Retina (tissue), 1 donor: ENCODE measurements at regions not wholly inside any gene's neighbourhood (a gene's known extent, or its start where the extent isn't known, plus 50 kb on each side); places are given as distances from the start of the nearest gene placed in this dataset.
A peak's percentile ranks its signal among the peaks of the same experiment; 100 is the strongest.
"Not testable (repeated sequence)": the region's sequence is repeated elsewhere in the genome, so short reads cannot be mapped to it uniquely, and the experiment has no call there.

Experiments used
- DNase-seq: peaks from one replicate; pipeline ENCODE4 v3.0.0-alpha.2; 2016

- DNase-seq = no peak
Measured at GRCh38 chr2:78750219-78750618, 275.3 kb upstream of the REG3G start.

DNA sequence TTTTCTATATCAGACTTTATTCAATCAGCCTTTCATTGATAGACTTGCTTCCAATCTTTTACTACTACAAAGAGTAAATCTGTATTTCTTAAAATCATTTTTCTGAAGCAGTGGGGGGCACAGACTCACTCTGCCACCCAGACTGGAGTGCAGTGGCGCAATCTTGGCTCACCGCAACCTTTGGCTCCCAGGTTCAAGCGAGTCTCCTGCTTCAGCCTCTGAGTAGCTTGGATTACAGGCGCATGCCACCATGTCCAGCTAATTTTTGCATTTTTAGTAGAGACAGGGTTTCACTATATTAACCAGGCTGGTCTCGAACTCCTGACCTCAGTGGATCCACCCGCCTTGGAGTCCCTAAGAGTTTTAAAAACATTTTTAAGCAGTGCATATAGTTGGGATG is 270.6 kb upstream of the REG3G start:
- DNase-seq = no peak

DNA sequence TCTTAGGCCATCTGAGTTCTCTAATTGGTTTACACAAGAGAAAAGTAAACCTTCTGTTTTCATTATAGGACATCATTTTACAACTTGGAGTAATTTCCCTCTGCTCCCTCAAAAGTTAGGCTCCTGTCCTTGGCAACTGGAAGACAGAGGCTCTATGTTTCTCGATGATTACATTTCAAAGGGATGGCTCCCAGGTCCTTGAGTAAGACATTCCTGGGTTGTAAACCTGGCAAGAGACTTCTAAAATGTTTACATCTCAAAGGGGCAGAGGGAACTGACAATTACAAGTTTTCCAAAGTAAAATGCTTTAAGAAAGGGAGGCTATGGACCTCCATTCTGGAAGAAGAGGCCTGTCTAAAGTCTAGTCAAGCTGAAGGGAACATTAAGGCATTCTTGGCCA is 268.3 kb upstream of the REG3G start:
- no peak for DNase-seq

DNA sequence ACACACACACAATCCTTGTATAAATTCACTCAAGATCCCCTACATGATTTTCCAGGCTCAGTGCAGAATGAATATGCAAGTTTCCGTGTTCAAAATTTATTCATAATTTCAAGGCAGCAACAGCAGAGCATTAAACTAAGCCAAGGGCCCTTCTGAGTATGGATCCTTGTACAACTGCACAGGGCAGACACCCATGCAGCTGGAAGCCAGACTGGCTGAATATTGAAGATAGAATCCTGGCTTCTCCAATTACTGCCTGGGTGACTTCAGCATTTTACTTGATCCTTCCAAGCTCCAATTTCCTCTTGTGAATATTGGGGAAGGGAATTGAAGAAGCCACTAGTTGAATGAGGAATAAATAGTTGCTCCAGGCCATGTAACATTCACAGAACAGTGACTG is 267.9 kb upstream of the REG3G start:
- DNase-seq = no peak

- not testable (repeated sequence) for DNase-seq
Measured at GRCh38 chr2:78758765-78759164, 266.7 kb upstream of the REG3G start.

- DNase-seq = no peak
Measured at GRCh38 chr2:78766459-78766858, 259.0 kb upstream of the REG3G start.

- no peak for DNase-seq
Measured at GRCh38 chr2:78768016-78768415, 257.5 kb upstream of the REG3G start.

- DNase-seq = no peak
Measured at GRCh38 chr2:78775291-78775690, 250.2 kb upstream of the REG3G start.

GRCh38 chr2:78778756-78779510 is 246.6 kb upstream of the REG3G start:
- DNase-seq = no peak

DNA sequence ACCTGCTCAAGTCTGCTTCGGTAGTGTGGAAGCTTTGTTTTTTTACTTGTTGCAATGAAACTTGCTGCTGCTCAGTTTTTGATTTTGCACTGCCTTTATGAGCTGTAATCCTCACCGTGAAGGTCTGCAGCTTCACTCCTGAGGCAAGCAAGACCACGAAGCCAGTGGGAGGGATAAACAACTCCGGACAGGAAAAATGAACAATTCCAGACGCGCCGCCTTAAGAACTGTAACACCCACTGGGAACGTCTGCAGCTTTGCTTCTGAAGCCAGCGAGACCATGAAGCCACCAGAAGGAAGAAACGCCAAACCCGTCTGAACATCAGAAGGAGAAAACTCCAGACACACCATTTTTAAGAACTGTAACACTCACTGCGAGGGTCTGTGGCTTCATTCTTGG is 245.7 kb upstream of the REG3G start:
- DNase-seq = no peak

DNA sequence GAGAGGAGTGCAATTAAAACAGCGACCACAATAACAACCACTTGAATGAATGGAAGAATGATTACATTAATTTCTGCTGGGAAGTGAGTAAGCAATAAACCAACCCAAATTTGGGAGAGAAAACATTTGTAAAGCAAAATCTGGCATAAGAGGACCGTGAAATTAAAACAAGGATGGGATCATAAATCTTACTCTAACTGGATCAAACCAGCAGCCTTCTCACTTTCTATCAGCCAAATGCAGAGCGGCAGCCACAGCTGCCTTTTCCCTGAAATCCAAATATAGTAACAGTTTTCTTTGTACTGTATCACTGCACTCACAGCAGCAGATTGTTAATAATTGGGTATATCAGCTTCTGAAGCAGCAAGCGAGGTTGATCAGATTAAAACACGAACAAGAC is 245.2 kb upstream of the REG3G start:
- DNase-seq = peak; percentile 38

- DNase-seq = no peak
Measured at GRCh38 chr2:78780864-78781583, 244.5 kb upstream of the REG3G start.

DNA sequence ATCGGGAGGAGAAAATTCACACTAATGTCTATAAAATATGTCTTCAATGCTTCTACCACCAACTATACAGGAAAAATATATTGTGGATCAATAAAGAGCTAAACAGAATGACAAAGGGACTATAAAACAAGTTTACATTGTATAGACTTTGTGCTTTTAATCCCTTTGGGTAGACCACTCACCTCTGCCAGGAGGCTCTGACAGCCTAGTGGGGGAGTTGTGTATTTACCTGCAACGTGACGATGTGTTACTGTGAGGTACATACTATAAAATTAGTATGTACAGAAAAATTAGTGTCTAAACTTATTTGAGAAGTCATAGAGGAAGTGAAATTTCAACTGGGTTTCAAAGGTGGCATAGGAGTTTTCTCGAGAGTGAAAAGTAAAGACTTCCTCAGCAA is 243.3 kb upstream of the REG3G start:
- DNase-seq = no peak

GRCh38 chr2:78811955-78812610 is 213.4 kb upstream of the REG3G start:
- no peak for DNase-seq

DNA sequence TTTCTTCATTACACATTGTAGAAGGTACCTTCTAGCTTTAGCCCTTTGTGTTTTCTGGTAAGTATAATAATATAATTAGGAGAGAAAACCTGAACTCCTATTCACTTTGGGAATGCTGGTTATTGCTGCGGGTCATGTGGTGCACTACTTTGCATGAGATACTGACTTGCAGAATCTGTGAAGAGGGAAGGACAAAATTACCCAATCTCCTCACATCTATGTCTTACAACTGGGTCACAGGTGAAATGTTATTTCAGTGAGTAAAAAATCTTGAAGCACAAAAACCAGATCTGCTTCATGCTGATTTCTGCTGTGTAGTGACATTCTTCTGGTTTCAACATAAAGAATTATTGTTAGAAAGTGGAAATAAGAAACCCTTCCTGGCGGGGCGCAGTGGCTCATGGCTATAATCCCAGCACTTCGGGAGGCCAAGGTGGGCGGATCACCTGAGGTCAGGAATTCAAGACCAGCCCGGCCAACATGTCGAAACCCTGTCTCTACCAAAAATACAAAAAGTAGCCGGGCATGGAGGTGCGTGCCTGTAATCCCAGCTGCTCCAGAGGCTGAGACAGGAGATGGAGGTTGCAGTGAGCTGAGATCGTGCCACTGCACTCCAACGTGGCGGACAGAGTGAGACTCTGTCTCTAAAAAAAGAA is 211.0 kb upstream of the REG3G start:
- DNase-seq = no peak

DNA sequence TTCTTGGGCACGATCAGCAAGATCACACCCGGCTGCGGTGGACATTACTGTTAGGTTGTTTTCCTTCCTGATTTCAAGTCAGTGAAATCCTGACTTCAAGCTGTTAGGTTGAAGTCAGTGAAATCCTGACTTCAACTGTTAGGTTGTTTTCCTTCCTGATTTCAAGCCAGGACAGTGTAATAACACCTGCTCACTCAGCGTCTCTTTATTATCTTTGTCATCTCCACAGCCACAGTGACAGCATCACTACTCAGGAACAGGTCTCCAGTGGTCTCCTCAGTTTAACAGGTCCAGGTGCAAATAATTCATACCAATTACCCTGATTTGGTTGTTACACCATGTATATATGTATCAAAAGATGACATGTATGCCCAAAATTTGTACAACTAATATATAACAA is 208.1 kb upstream of the REG3G start:
- DNase-seq = no peak

- DNase-seq = no peak
Measured at GRCh38 chr2:78832481-78832880, 193.0 kb upstream of the REG3G start.

DNA sequence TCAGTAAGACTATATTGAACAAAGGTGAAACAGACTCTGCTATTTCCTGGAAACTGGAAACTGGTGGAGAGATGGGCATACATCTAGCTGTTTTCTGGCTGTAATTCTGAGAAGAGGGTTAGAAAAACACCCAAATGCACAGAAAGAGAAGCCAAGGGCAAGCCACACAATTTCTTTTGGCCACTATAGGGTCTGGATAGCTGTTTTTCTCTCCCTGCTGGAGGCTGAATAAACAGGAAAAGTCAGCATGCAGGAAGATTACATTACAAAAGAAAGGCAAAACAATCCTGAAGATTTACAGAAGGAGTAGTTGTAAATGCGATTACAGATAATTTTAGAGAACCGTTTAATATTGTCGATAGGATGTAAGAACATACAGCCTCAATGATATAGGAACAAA is 186.2 kb upstream of the REG3G start:
- no peak for DNase-seq

GRCh38 chr2:78840311-78840710 is 185.2 kb upstream of the REG3G start:
- DNase-seq = not testable (repeated sequence)

DNA sequence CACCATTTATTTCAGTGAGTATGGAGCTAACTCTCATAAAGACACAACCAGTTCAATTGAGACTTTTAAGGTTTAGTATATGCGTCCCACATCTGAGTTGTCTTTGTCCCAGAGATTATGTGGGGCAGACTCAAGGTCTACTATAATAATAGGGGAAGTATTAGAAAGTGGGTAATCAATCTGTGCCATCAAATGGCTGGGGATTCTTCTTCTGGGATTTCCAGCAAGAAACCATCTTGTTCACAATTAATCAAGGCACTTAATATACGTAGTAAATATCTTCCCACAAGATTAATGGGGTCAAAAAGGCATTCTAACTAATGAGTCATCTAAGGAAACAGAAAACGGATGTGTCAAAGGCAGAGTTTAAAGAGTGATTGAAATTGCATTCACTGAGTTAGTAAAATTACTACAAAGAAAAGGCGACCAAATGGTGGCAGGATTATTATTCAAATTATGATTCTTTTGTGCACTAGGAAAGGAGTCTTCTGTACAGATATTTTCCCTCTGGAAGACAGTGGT is 179.8 kb upstream of the REG3G start:
- DNase-seq = no peak

GRCh38 chr2:78861546-78861945 is 164.0 kb upstream of the REG3G start:
- DNase-seq = no peak

- DNase-seq = no peak
Measured at GRCh38 chr2:78864205-78864604, 161.3 kb upstream of the REG3G start.

GRCh38 chr2:78865667-78866066 is 159.8 kb upstream of the REG3G start:
- DNase-seq = no peak
